Prostate gland (tissue), 2 donors: ENCODE measurements at regions not wholly inside any gene's neighbourhood (a gene's known extent, or its start where the extent isn't known, plus 50 kb on each side); places are given as distances from the start of the nearest gene placed in this dataset.

Experiments
- DNase-seq: peaks from one replicate; pipeline ENCODE4 v3.0.0-alpha.2; 2019; ENCODE audit warnings: low spot score
- H3K27ac ChIP-seq, 2 donors: fragments of 200-600 bp; sonication (generic); 2 replicates each; pipeline ENCODE4 v1.5.1; 2017 to 2019
- H3K27me3 ChIP-seq: fragments of 200-600 bp; sonication (generic); replicated peaks from 2 replicates; pipeline ENCODE4 v1.5.1; 2019; ENCODE audit not compliant: insufficient read depth
- H3K36me3 ChIP-seq, 2 donors: fragments of 200-600 bp; sonication (generic); 1 replicate in 1 of 2; 2 replicates in 1 of 2; pipeline versions ENCODE4 v1.5.1 to v1.8.1; 2017 to 2019
- H3K4me1 ChIP-seq: fragments of 200-600 bp; sonication (generic); replicated peaks from 2 replicates; pipeline ENCODE4 v1.5.1; 2019
- H3K4me3 ChIP-seq, 2 donors: fragments of 200-600 bp; sonication (generic); 2 replicates each; pipeline ENCODE4 v1.5.1; 2017 to 2019
- H3K9me3 ChIP-seq: fragments of 200-600 bp; sonication (generic); 2 replicates; pipeline ENCODE4 v1.5.1; 2017
- CTCF ChIP-seq, 4 experiments: fragments of 200-600 bp in 2 of 4; fragments of 450-650 bp in 2 of 4; sonication (generic) in 2 of 4; IDR thresholded peaks; 1 replicate in 3 of 4; 2 replicates in 1 of 4; pipeline ENCODE4 v1.5.1; 2016 to 2019; ENCODE audit warnings: antibody characterized with exemption in 4 of 4, mild to moderate bottlenecking in 2 of 4, moderate library complexity in 2 of 4
- POLR2A ChIP-seq: fragments of 450-650 bp; IDR thresholded peaks from one replicate; pipeline ENCODE4 v1.6.1; 2016; ENCODE audit warnings: antibody characterized with exemption, mild to moderate bottlenecking
- POLR2AphosphoS5 ChIP-seq: sonication (generic); formaldehyde crosslinking; IDR thresholded peaks from one replicate; pipeline ENCODE4 v1.6.1; 2017; ENCODE audit warnings: antibody characterized with exemption
- whole genome bisulfite sequencing: methylation state at CpG from one replicate; pipeline ENCODE4 v1.1.5; 2018; 5-methylcytosine and 5-hydroxymethylcytosine counted together
- intact Hi-C: fragments of 100-400 bp; cut with DNase I; formaldehyde crosslinking; loops from one replicate; pipeline ENCODE4 v1.14.2; 2022

DNA sequence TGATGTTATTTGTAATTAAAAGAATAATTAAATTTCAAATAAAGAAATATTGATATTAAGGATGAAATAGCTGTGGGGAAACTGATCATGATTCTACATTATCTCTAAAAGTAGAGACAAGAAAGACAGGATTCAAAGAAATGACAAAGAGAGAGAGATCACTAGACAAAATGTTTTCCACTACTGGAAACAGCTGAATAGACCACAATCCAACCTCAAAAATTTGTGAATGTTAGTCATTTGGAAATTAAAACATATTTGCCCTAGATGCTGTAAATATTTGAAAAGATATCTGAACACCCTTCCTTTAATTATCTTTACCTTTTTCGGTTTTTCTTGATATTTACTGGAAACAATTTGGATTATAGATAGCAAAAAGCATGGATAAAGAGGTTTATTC is 414.9 kb downstream of the CENPC start:
- Histone ChIP-seq H3K36me3 (no peaks in the 10 kb centered on the region), H3K9me3 (no peaks in the 10 kb centered on the region), H3K27me3 (no peaks in the 10 kb centered on the region), H3K27ac (no peak overlapping the region), H3K4me3 (no peak overlapping the region), H3K4me1 (no peaks in the 10 kb centered on the region)
- WGBS, result 80% methylated on average over 1 of the region's 1 CpG
- no peak for DNase-seq
- intact Hi-C loops, result no loop called here
- TF ChIP-seq POLR2A (no peak), CTCF (IDR thresholded peaks at IDR 0.05) (no peak), POLR2AphosphoS5 (no peak)

GRCh38 chr4:67126570-67126969 is 418.7 kb downstream of the CENPC start:
- no peaks in the 10 kb centered on the region for H3K36me3 ChIP-seq
- TF ChIP-seq POLR2A (no peak), CTCF (IDR thresholded peaks at IDR 0.05) (no peak), POLR2AphosphoS5 (no peak)
- 65% methylated on average over 4 of the region's 4 CpGs for WGBS
- no peak overlapping the region for H3K4me3 ChIP-seq
- intact Hi-C loops, result no loop called here
- H3K27me3 ChIP-seq, result no peaks in the 10 kb centered on the region
- no peaks in the 10 kb centered on the region for H3K9me3 ChIP-seq
- no peak for DNase-seq
- H3K4me1 ChIP-seq, result no peaks in the 10 kb centered on the region
- no peak overlapping the region for H3K27ac ChIP-seq

- Histone ChIP-seq H3K4me3 (no peak overlapping the region), H3K27ac (no peak overlapping the region), H3K9me3 (no peaks in the 10 kb centered on the region), H3K27me3 (no peaks in the 10 kb centered on the region), H3K36me3 (no peaks in the 10 kb centered on the region), H3K4me1 (no peaks in the 10 kb centered on the region)
- 74% methylated on average over 5 of the region's 5 CpGs for WGBS
- intact Hi-C loops, result no loop called here
- DNase-seq, result no peak
- TF ChIP-seq POLR2AphosphoS5 (no peak), POLR2A (no peak), CTCF (IDR thresholded peaks at IDR 0.05) (no peak)
Observed at GRCh38 chr4:67125636-67126514, 419.4 kb downstream of the CENPC start.

GRCh38 chr4:67124716-67125115 is 420.6 kb downstream of the CENPC start:
- no peaks in the 10 kb centered on the region for H3K4me1 ChIP-seq
- intact Hi-C loops, result no loop called here
- DNase-seq, result no peak
- 59% methylated on average over 4 of the region's 4 CpGs for WGBS
- H3K27ac ChIP-seq, result no peak overlapping the region
- no peaks in the 10 kb centered on the region for H3K9me3 ChIP-seq
- H3K4me3 ChIP-seq, result no peak overlapping the region
- no peak for TF ChIP-seq POLR2A
- TF ChIP-seq CTCF (IDR thresholded peaks at IDR 0.05), result no peak
- no peak for TF ChIP-seq POLR2AphosphoS5
- H3K36me3 ChIP-seq, result no peaks in the 10 kb centered on the region
- no peaks in the 10 kb centered on the region for H3K27me3 ChIP-seq

- intact Hi-C loops, result no loop called here
- 42% methylated on average over 3 of the region's 3 CpGs for WGBS
- Histone ChIP-seq H3K4me3 (no peak overlapping the region), H3K27me3 (no peaks in the 10 kb centered on the region), H3K36me3 (no peaks in the 10 kb centered on the region), H3K9me3 (no peaks in the 10 kb centered on the region), H3K4me1 (no peaks in the 10 kb centered on the region), H3K27ac (no peak overlapping the region)
- TF ChIP-seq POLR2A, result no peak
- peak in 1 of 4 experiments; percentile 16 for TF ChIP-seq CTCF (IDR thresholded peaks at IDR 0.05)
- no peak for DNase-seq
Observed at GRCh38 chr4:67122029-67122428, 423.3 kb downstream of the CENPC start.
